ENCODE measurements at regions not wholly inside any gene's neighbourhood (a gene's known extent, or its start where the extent isn't known, plus 50 kb on each side); places are given as distances from the start of the nearest gene placed in this dataset.

- Histone ChIP-seq H3K9me3 (no peaks in the 10 kb centered on the region), H3K27me3 (no peaks in the 10 kb centered on the region), H3K27ac (no peak overlapping the region), H3K4me3 (no peak overlapping the region), H3K36me3 (no peaks in the 10 kb centered on the region), H3K4me1 (peaks cover 0 to 14% (median 0%) of the 10 kb centered on the region in 4 donors)
- DNase-seq (ENCODE audit: low spot score in 2 of 2), result no peak
- WGBS, 2 donors, result 74 to 79% methylated on average over 4 to 5 of the region's 5 CpGs
- TF ChIP-seq CTCF (IDR thresholded peaks at IDR 0.05), result no peak
- no peak for TF ChIP-seq POLR2A (IDR thresholded peaks at IDR 0.05)
- no peak for TF ChIP-seq EP300 (IDR thresholded peaks at IDR 0.05)
Observed at GRCh38 chr10:131429141-131429540, 117.6 kb upstream of the TCERG1L start.

DNA sequence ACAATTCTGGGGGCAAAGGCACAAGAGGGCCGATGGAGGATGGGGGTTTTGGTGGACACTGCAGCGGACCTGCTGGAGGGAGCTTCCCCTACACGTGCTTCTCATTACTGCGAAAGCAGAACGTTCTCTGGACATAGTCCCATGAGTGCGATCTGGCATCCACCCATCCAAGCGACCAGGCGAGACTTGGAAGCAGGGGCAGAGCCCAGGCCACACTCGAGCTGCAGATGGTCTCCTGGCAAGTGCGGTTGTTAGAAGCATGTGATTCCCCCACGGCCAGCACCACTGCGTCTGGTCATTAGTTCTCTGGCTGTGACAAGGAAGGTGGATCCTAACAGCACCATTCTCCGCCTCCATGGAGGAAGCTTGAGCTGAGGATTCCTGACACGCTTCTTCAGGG is 118.4 kb upstream of the TCERG1L start:
- no peak overlapping the region for H3K4me3 ChIP-seq
- H3K36me3 ChIP-seq, result no peaks in the 10 kb centered on the region
- WGBS, 2 donors, result 71 to 87% methylated on average over 9 to 12 of the region's 14 CpGs
- TF ChIP-seq POLR2A (IDR thresholded peaks at IDR 0.05) (no peak), CTCF (IDR thresholded peaks at IDR 0.05) (no peak), EP300 (IDR thresholded peaks at IDR 0.05) (no peak)
- H3K9me3 ChIP-seq, result no peaks in the 10 kb centered on the region
- no peak for DNase-seq (ENCODE audit: low spot score in 2 of 2)
- H3K27ac ChIP-seq, result no peak overlapping the region
- H3K4me1 ChIP-seq, result peaks cover 0 to 14% (median 0%) of the 10 kb centered on the region in 4 donors
- no peaks in the 10 kb centered on the region for H3K27me3 ChIP-seq

DNA sequence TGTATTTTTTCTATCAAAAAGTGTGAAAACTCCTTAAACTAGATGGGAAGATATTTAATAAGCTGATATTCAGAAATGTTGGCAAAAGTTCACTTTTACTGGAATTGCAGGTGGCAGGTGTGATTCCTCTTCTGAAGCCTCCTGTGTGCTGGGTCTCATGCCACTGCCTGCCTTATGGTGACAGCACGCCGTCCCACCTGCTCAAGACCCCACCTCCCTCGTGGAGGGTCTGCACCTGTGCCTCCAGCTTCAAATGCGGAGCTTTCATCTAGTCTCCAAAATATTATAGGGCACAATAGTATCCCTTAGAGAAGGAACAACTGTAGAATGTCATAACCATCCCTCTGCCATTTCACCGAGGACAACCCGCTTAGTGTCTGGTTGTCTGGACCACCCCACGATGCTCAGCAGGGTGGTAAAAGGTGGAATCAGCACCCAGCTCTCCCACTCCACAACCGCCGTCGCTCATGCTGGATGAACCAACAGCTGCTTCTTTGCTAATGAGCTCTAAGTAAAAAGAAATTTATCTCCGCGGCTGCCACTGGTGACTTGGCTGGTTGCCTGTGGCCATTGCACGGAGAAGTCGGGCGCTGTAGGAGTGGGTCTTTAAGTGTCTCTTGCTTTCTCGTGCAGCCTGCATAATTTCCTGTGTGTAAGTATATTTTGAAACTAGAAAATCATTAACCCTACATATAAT is 119.3 kb upstream of the TCERG1L start:
- no peak for DNase-seq (ENCODE audit: low spot score in 2 of 2)
- H3K27me3 ChIP-seq, result no peaks in the 10 kb centered on the region
- H3K4me1 ChIP-seq, result peaks cover 0 to 17% (median 0%) of the 10 kb centered on the region in 4 donors
- H3K36me3 ChIP-seq, result no peaks in the 10 kb centered on the region
- no peaks in the 10 kb centered on the region for H3K9me3 ChIP-seq
- H3K27ac ChIP-seq, result no peak overlapping the region
- no peak overlapping the region for H3K4me3 ChIP-seq
- WGBS, 2 donors, result 77 to 82% methylated on average over 16 of the region's 16 CpGs
- no peak for TF ChIP-seq EP300 (IDR thresholded peaks at IDR 0.05)
- no peak for TF ChIP-seq POLR2A (IDR thresholded peaks at IDR 0.05)
- no peak for TF ChIP-seq CTCF (IDR thresholded peaks at IDR 0.05)

DNA sequence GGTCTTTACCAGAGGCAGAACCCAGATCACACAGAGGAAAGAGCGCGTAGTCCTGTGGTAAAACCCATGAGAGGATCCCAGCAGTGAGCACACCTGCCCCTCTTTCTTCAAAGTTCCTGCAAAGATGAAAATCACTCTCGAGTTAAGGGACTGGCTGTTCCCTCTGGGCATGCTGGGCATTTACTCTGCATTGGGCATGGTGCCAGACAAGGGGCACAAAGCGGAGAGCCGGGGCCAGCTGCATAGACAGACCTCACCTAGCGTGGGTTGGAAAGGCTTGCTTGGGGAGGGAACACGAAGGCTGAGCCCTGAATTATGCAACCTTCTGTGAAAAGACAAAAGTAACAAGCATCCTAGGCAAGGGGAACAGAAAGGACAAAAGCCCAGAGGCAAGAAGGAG is 120.0 kb upstream of the TCERG1L start:
- TF ChIP-seq EP300 (IDR thresholded peaks at IDR 0.05), result no peak
- Histone ChIP-seq H3K4me3 (no peak overlapping the region), H3K27me3 (no peaks in the 10 kb centered on the region), H3K4me1 (peaks cover 0 to 17% (median 0%) of the 10 kb centered on the region in 4 donors), H3K27ac (no peak overlapping the region), H3K9me3 (no peaks in the 10 kb centered on the region), H3K36me3 (no peaks in the 10 kb centered on the region)
- WGBS, 2 donors, result 53% methylated on average over 7 of the region's 7 CpGs
- DNase-seq (ENCODE audit: low spot score in 2 of 2), result no peak

DNA sequence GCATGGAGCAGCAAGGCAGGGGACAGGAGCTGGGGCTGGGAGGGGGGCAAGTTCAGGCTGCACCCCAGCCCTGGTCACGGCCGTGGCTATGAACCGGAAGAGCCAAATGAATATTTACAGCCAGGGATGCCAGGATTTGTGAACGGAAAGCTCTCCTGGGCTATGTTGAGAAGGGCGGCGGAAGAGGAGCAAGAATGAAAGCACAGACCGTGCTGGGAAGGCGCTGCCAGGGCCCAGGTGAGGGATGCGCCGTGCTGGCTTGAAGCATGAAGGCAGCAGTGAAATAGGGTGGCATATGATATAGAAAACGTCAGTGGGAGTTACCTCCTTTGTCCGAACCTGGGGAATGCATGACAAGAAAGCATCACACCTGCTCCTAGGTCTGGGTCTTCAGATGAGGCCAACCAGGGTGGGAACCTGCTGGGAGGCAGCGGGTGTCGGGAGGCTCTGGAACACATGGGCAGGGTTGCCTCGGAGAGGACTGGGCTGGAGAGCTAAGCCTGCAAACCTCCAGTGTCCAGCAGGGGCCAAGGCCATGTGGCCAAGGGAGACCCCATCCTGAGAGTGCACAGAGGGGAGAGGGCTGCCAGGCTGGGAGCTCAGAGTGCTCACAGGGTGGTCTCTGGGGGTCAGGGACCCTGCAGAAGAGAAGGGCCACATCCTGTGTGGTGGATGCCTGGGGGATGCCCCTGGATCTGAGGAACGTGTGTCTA is 120.6 kb upstream of the TCERG1L start:
- Histone ChIP-seq H3K4me1 (peaks cover 0 to 20% (median 0%) of the 10 kb centered on the region in 4 donors), H3K27ac (no peak overlapping the region), H3K36me3 (no peaks in the 10 kb centered on the region), H3K9me3 (no peaks in the 10 kb centered on the region), H3K27me3 (no peaks in the 10 kb centered on the region), H3K4me3 (no peak overlapping the region)
- no peak for DNase-seq (ENCODE audit: low spot score in 2 of 2)
- TF ChIP-seq POLR2A (IDR thresholded peaks at IDR 0.05), result no peak
- no peak for TF ChIP-seq CTCF (IDR thresholded peaks at IDR 0.05)
- no peak for TF ChIP-seq EP300 (IDR thresholded peaks at IDR 0.05)
- WGBS, 2 donors, result 82 to 88% methylated on average over 16 of the region's 16 CpGs
